ENCODE measurements at regions not wholly inside any gene's neighbourhood (a gene's known extent, or its start where the extent isn't known, plus 50 kb on each side); places are given as distances from the start of the nearest gene placed in this dataset.

GRCh38 chr1:194598098-194598497, 1411.7 kb upstream of the B3GALT2 start:
- BruUV-seq (replicated peaks): no TSS peak
- Histone ChIP-seq H3K4me1 (no peaks in the 10 kb centered on the region), H3K36me3 (ENCODE audit: control insufficient read depth, insufficient read depth, low read length) (no peaks in the 10 kb centered on the region), H3K4me3 (ENCODE audit: low read depth, low read length) (no peak overlapping the region), H3K9me3 (no peaks in the 10 kb centered on the region), H3K27me3 (replicated peaks; ENCODE audit: control insufficient read depth, insufficient read depth, low read length) (no peaks in the 10 kb centered on the region)
- Mint-ChIP-seq H3K27me3 (ENCODE audit: insufficient read depth, unreplicated experiment) (no peaks in the 10 kb centered on the region), H3K27ac (ENCODE audit: unreplicated experiment) (no peak overlapping the region), H3K36me3 (ENCODE audit: insufficient read depth, unreplicated experiment) (no peaks in the 10 kb centered on the region), H3K4me1 (ENCODE audit: low read depth, unreplicated experiment) (no peaks in the 10 kb centered on the region), H3K9me3 (ENCODE audit: unreplicated experiment) (no peaks in the 10 kb centered on the region), H3K4me3 (ENCODE audit: unreplicated experiment) (no peak overlapping the region)
- CTCF ChIA-PET: no interaction called here
- intact Hi-C loops (cut with micrococcal nuclease; ENCODE audit: unreplicated experiment): no loop called here
- no peak for TF ChIP-seq CTCF (IDR thresholded peaks at IDR 0.05; ENCODE audit: insufficient read depth in 1 of 2, low read depth in 1 of 2, low read length in 1 of 2, severe bottlenecking in 1 of 2, unreplicated experiment in 1 of 2)
- DNase-seq: no peak
- POLR2A ChIA-PET: no interaction called here

- no peaks in the 10 kb centered on the region for H3K27me3 Mint-ChIP-seq (ENCODE audit: insufficient read depth, unreplicated experiment)
- CTCF ChIA-PET: no interaction called here
Measured at GRCh38 chr1:194586302-194586701, 1399.9 kb upstream of the B3GALT2 start.

GRCh38 chr1:194584052-194584451, 1397.6 kb upstream of the B3GALT2 start:
- intact Hi-C loops (cut with micrococcal nuclease; ENCODE audit: unreplicated experiment): no loop called here
- no peaks in the 10 kb centered on the region for H3K36me3 ChIP-seq (ENCODE audit: control insufficient read depth, insufficient read depth, low read length)
- H3K4me3 Mint-ChIP-seq (ENCODE audit: unreplicated experiment): no peak overlapping the region
- no peaks in the 10 kb centered on the region for H3K9me3 ChIP-seq
- H3K36me3 Mint-ChIP-seq (ENCODE audit: insufficient read depth, unreplicated experiment): no peaks in the 10 kb centered on the region
- H3K27me3 ChIP-seq (replicated peaks; ENCODE audit: control insufficient read depth, insufficient read depth, low read length): no peaks in the 10 kb centered on the region
- POLR2A ChIA-PET: no interaction called here
- H3K9me3 Mint-ChIP-seq (ENCODE audit: unreplicated experiment): no peaks in the 10 kb centered on the region
- no peaks in the 10 kb centered on the region for H3K27me3 Mint-ChIP-seq (ENCODE audit: insufficient read depth, unreplicated experiment)
- H3K4me1 Mint-ChIP-seq (ENCODE audit: low read depth, unreplicated experiment): no peaks in the 10 kb centered on the region
- H3K4me1 ChIP-seq: no peaks in the 10 kb centered on the region
- no TSS peak for BruUV-seq (replicated peaks)
- no peak for DNase-seq
- no peak overlapping the region for H3K4me3 ChIP-seq (ENCODE audit: low read depth, low read length)
- CTCF ChIA-PET: no interaction called here
- TF ChIP-seq CTCF (IDR thresholded peaks at IDR 0.05; ENCODE audit: insufficient read depth in 1 of 2, low read depth in 1 of 2, low read length in 1 of 2, severe bottlenecking in 1 of 2, unreplicated experiment in 1 of 2): no peak
- H3K27ac Mint-ChIP-seq (ENCODE audit: unreplicated experiment): no peak overlapping the region

More at GRCh38 chr1:194586302-194586701, 1399.9 kb upstream of the B3GALT2 start:
- DNase-seq: no peak
- H3K36me3 Mint-ChIP-seq (ENCODE audit: insufficient read depth, unreplicated experiment): no peaks in the 10 kb centered on the region
- POLR2A ChIA-PET: no interaction called here
- BruUV-seq (replicated peaks): no TSS peak
- TF ChIP-seq CTCF (IDR thresholded peaks at IDR 0.05; ENCODE audit: insufficient read depth in 1 of 2, low read depth in 1 of 2, low read length in 1 of 2, severe bottlenecking in 1 of 2, unreplicated experiment in 1 of 2): no peak
- no peak overlapping the region for H3K4me3 Mint-ChIP-seq (ENCODE audit: unreplicated experiment)
- H3K9me3 Mint-ChIP-seq (ENCODE audit: unreplicated experiment): no peaks in the 10 kb centered on the region
- Histone ChIP-seq H3K4me3 (ENCODE audit: low read depth, low read length) (no peak overlapping the region), H3K9me3 (no peaks in the 10 kb centered on the region), H3K4me1 (no peaks in the 10 kb centered on the region), H3K27me3 (replicated peaks; ENCODE audit: control insufficient read depth, insufficient read depth, low read length) (no peaks in the 10 kb centered on the region), H3K36me3 (ENCODE audit: control insufficient read depth, insufficient read depth, low read length) (no peaks in the 10 kb centered on the region)
- no peak overlapping the region for H3K27ac Mint-ChIP-seq (ENCODE audit: unreplicated experiment)
- intact Hi-C loops (cut with micrococcal nuclease; ENCODE audit: unreplicated experiment): no loop called here
- no peaks in the 10 kb centered on the region for H3K4me1 Mint-ChIP-seq (ENCODE audit: low read depth, unreplicated experiment)
